Pancreas (tissue), 10 donors: ENCODE measurements at regions not wholly inside any gene's neighbourhood (a gene's known extent, or its start where the extent isn't known, plus 50 kb on each side); places are given as distances from the start of the nearest gene placed in this dataset.
A peak's percentile ranks its signal among the peaks of the same experiment; 100 is the strongest.

Experiments
- ATAC-seq, 4 donors: fragments of 200-7000 bp; cut with Tn5 transposase; one replicate each; pipeline versions ENCODE4 v1.8.0 to v1.9.1; 2020; ENCODE audit warnings: mild to moderate bottlenecking in 4 of 4, moderate library complexity in 4 of 4
- DNase-seq, 6 donors: peaks; one replicate each; pipeline ENCODE4 v3.0.0-alpha.2; 2020
- FAIRE-seq: peaks from 2 replicates; lab custom pipeline; 2012; peaks lifted over from hg19 to GRCh38; lab: Jason Lieb, UNC
- H3K27ac ChIP-seq, 4 donors: fragments of 200-600 bp; sonication (generic); 1 replicate in 3 of 4; 2 replicates in 1 of 4; pipeline versions ENCODE4 v1.5.0 to v1.8.0; 2020
- H3K27me3 ChIP-seq, 4 donors: fragments of 200-600 bp; one replicate each; pipeline ENCODE4 v1.8.0; 2021
- H3K36me3 ChIP-seq, 3 donors: fragments of 200-600 bp; sonication (generic) in 1 of 3; one replicate each; pipeline versions ENCODE4 v1.5.0 to v1.8.0; 2020 to 2021
- H3K4me1 ChIP-seq, 3 donors: fragments of 200-600 bp; one replicate each; pipeline ENCODE4 v1.8.0; 2021
- H3K4me3 ChIP-seq, 4 donors: fragments of 200-600 bp; sonication (generic) in 2 of 4; one replicate each; pipeline versions ENCODE4 v1.5.0 to v1.8.0; 2020 to 2021
- H3K9me3 ChIP-seq, 4 donors: fragments of 200-600 bp; one replicate each; pipeline ENCODE4 v1.8.0; 2021
- CTCF ChIP-seq, 4 donors: fragments of 200-600 bp; sonication (generic) in 3 of 4; IDR thresholded peaks; one replicate each; pipeline versions ENCODE4 v1.5.0 to v1.8.0; 2021; ENCODE audit warnings: antibody characterized with exemption in 4 of 4
- WGBS, 2 donors: extraction: QIAGEN DNeasy Blood & Tissue Kit; methylation state at CpG; one replicate each; pipeline ENCODE4 v1.1.7; 2013; 5-methylcytosine and 5-hydroxymethylcytosine counted together
- intact Hi-C, 3 donors: fragments of 100-400 bp; cut with DNase I; formaldehyde crosslinking; loops; one replicate each; pipeline versions ENCODE4 v1.11.1 to v1.14.2; 2022
- donor health status: healthy with polysubstance abuse.
- donor health status: DM: no; HTN: no; CAD: no; lungs with moderate emphysema.
- donor health status: DM: no; HTN: no; CAD: no.
- donor health status: control.
- donor health status: control.
- donor health status: Bipolar disorder and iron deficiency.
- donor health status: DM: yes; HTN: yes; CAD: no.
- donor health status: DM: no; HTN: no; CAD: no.
- donor health status: DM: no; HTN: no; CAD: no.
- donor health status: DM: yes; HTN: yes; CAD: no.

GRCh38 chr20:11205769-11206362 lies 532.1 kb upstream of the JAG1 start:
- FAIRE-seq (no peak), ATAC-seq (peak in 1 of 4 donors; percentile 5)
- 71 to 81% methylated on average over 4 of the region's 4 CpGs for WGBS, 2 donors

GRCh38 chr20:11207749-11208502 lies 534.1 kb upstream of the JAG1 start:
- H3K4me1 ChIP-seq, result peaks cover 0 to 6% (median 5%) of the 10 kb centered on the region in 3 donors
- intact Hi-C loops, result no loop called here
- no peak overlapping the region for H3K4me3 ChIP-seq
- ATAC-seq, result peak; percentile 75 to 91 (median 81)
- DNase-seq, result peak in 5 of 6 donors; percentile 21 to 69 (median 63)
- H3K9me3 ChIP-seq, result no peaks in the 10 kb centered on the region
- H3K27ac ChIP-seq, result peak overlapping the region in 1 of 4 donors; percentile 45
- no peak for TF ChIP-seq CTCF (IDR thresholded peaks at IDR 0.05)
- no peaks in the 10 kb centered on the region for H3K36me3 ChIP-seq
- WGBS, 2 donors, result 32 to 53% methylated on average over 10 of the region's 10 CpGs
- FAIRE-seq, result no peak
- H3K27me3 ChIP-seq, result no peaks in the 10 kb centered on the region

More at GRCh38 chr20:11205769-11206362, 532.1 kb upstream of the JAG1 start:
- Histone ChIP-seq H3K27me3 (no peaks in the 10 kb centered on the region), H3K9me3 (no peaks in the 10 kb centered on the region), H3K4me3 (no peak overlapping the region), H3K36me3 (no peaks in the 10 kb centered on the region), H3K27ac (peak overlapping the region in 1 of 4 donors; percentile 46), H3K4me1 (peaks cover 0 to 6% (median 5%) of the 10 kb centered on the region in 3 donors)
- DNase-seq, result no peak
- intact Hi-C loops, result no loop called here
- TF ChIP-seq CTCF (IDR thresholded peaks at IDR 0.05), result no peak

GRCh38 chr20:11210611-11211010 lies 536.8 kb upstream of the JAG1 start:
- Histone ChIP-seq H3K4me1 (peaks cover 0 to 3% (median under 1%) of the 10 kb centered on the region in 3 donors), H3K9me3 (no peaks in the 10 kb centered on the region), H3K27ac (no peak overlapping the region), H3K36me3 (no peaks in the 10 kb centered on the region), H3K4me3 (no peak overlapping the region), H3K27me3 (no peaks in the 10 kb centered on the region)
- WGBS, 2 donors, result 78 to 83% methylated on average over 5 of the region's 5 CpGs
- no peak for DNase-seq
- ATAC-seq, result no peak
- no peak for TF ChIP-seq CTCF (IDR thresholded peaks at IDR 0.05)
- no peak for FAIRE-seq
- intact Hi-C loops, result loop anchor here in 1 of 3 donors (10.0 kb wide), 1 partner anchor 536 kb away; the partner anchor contains the start of gene JAG1

- no peaks in the 10 kb centered on the region for H3K9me3 ChIP-seq
- no peaks in the 10 kb centered on the region for H3K27me3 ChIP-seq
- DNase-seq (no peak), ATAC-seq (no peak), FAIRE-seq (no peak)
- peaks cover 0 to 12% (median 2%) of the 10 kb centered on the region in 3 donors for H3K4me1 ChIP-seq
- TF ChIP-seq CTCF (IDR thresholded peaks at IDR 0.05), result no peak
- H3K27ac ChIP-seq, result no peak overlapping the region
- WGBS, 2 donors, result 81 to 87% methylated on average over 3 of the region's 3 CpGs
- no peaks in the 10 kb centered on the region for H3K36me3 ChIP-seq
- no peak overlapping the region for H3K4me3 ChIP-seq
- intact Hi-C loops, result loop anchor here in 1 of 3 donors (10.0 kb wide), 1 partner anchor 537 kb away; the partner anchor contains the start of gene JAG1
Observed at GRCh38 chr20:11212272-11212671, 538.5 kb upstream of the JAG1 start.
